Epithelial cell of prostate (primary cell): ENCODE measurements at regions not wholly inside any gene's neighbourhood (a gene's known extent, or its start where the extent isn't known, plus 50 kb on each side); places are given as distances from the start of the nearest gene placed in this dataset.

ENCODE experiments used
- DNase-seq: peaks from one replicate; pipeline ENCODE4 v3.0.0-alpha.2; 2011; ENCODE audit warnings: low read depth, low spot score
- H3K27ac ChIP-seq: fragments of 450-650 bp; 2 replicates; pipeline ENCODE4 v1.5.1; 2017; ENCODE audit warnings: mild to moderate bottlenecking

DNA sequence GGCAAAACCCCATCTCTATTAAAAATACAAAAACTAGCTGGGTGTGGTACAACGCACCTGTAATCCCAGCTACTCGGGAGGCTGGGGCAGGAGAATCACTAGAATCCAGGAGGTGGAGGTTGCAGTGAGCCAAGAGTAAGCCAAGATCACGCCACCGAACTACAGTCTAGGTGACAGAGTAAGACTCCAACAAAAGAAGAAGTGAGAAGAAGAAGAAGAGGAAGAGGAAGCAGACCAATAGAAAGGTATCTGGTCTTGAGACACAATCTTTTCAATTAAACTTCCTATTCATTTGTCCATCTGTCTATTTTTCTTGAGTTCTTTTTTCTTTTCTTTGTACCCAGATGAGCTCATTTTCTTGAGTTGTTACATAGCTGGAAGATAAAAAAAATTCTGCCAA is 55.7 kb upstream of the ACADM start:
- H3K27ac ChIP-seq = no peak overlapping the region
- no peak for DNase-seq

DNA sequence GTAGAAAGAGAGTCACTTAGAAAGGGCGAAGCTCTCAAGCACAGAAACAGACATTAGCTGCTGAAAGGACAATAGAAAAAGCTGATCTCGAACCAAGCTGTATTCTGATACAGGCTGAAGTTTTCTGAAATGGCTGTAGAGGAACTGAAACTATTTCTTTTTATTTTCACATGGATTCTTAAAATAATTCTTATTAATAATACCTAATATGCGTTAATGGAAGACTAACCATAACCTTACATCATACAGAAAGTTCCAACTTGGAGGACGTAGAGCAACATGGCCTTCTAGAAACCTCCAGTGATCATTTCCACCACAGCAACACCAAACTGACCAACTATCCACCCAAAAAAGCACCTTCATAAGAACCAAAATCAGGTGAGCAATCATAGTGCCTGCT is 52.8 kb upstream of the ACADM start:
- H3K27ac ChIP-seq = no peak overlapping the region
- no peak for DNase-seq

DNA sequence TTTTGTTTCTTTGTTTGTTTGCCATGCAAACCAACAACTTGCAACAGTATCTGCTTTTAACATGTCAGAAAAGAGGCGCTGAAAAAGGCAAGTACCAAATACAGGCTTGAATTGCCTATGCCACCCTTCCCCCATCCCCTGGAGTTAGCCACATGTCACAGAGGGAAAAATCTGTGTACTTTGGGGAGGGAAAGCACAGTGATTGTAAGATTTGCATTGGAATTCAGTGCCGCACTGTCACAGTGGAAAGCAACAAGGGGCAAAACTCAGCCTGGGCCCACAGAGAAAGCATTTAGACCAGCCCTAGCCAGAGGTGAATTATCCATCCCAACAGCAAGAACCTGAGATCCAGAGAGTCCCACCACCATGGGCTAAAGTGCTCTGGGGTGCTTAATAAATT is 52.4 kb upstream of the ACADM start:
- H3K27ac ChIP-seq = peak overlapping the region; percentile 43
- no peak for DNase-seq

DNA sequence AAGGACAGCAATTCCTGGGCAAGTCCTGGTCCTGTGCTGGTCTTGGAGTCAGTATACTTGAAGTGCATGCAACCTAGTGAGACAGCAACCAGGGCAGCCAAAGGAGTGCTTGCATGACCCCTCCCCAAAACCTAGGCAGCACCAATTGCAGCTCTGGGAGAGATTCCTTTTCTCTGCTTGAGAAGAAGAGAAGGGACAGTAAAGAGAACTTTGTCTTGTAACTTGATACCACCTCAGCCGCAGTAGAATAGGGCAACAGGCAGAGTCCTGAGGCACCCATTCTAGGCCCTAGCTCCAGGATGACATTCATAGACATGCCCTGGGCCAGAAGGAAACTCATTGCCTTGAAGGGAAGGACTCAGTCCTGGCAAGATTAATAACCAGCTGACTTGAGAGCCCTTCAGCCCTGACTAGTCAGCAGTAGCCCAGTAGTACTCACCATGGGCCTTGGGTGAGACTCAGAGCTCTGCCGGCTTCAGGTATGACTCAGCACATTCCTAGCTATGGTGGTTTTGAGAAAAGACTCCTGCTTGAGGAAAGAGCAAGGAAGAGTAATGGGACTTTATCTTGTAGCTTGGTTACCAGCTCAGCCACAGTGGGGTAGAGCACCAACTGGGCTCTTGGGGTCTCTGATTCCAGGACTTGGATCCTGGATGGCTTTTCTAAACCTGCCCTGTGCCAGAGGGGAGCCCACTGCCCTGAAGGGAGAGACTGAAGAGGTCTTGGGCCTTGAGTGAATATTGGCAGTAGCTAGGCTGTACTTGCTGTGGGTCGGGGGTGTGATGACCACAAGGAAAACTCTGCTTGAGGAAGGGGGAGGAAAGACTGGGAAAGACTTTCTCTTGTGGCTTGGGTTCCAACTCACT is 51.7 kb upstream of the ACADM start:
- peak; percentile 90 for DNase-seq
- peak overlapping the region; percentile 43 for H3K27ac ChIP-seq

DNA sequence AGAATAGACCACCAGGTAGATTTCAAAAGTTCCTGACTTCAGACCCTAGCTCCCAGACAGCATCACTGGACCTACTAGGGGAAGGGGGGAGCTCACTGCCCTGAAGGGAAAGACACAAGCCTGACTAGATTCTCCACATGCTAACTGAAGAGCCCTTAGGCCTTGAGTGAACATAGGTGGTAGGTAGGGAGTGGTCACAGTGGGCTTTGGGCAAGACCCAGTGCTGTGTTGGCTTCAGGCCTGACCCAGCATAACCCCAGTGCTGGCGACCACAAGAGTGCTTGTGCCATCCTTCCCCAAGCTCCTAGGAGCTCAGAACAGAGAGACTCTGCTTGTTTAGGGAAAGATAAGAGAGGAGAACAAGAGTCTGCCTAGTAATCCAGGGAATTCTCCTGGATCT is 51.1 kb upstream of the ACADM start:
- H3K27ac ChIP-seq = peak overlapping the region; percentile 43
- no peak for DNase-seq

DNA sequence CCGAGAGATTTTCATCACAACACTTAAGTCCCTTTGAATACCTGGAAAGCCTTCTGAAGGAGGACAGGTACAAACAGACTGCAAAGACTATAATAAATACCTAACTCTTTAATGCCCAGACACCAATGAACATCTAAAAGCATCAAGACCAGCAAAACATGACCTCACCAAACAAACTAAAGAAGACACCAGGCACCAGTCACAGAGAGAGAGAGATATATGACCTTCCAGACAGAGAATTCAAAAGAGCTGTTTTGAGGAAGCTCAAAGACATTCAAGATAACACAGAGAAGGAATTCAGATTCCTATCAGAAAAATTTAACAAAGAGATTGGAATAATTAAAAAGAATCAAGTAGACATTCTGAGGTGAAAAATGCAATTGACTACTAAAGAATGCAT is 50.6 kb upstream of the ACADM start:
- no peak for DNase-seq

More for the DNA sequence above, 50.6 kb upstream of the ACADM start:
- H3K27ac ChIP-seq = no peak overlapping the region
